ENCODE measurements at regions not wholly inside any gene's neighbourhood (a gene's known extent, or its start where the extent isn't known, plus 50 kb on each side); places are given as distances from the start of the nearest gene placed in this dataset.
A peak's percentile ranks its signal among the peaks of the same experiment; 100 is the strongest.

GRCh38 chr6:43912598-43913371 lies 142.8 kb downstream of the VEGFA start (continued):
- TF ChIP-seq ZBTB39 (CRISPR knock-in tag; IDR thresholded peaks at IDR 0.05) (peak; percentile 85), BORCS8-MEF2B (CRISPR knock-in tag; IDR thresholded peaks at IDR 0.05) (peak; percentile 89), FOSL2 (CRISPR knock-in tag; IDR thresholded peaks at IDR 0.05) (peak; percentile 60), ZNF567 (CRISPR knock-in tag; IDR thresholded peaks at IDR 0.05; ENCODE audit: borderline replicate concordance) (no peak), PRDM15 (CRISPR knock-in tag; IDR thresholded peaks at IDR 0.05) (peak; percentile 44; the same call in 1 of the 2 replicates), REL (CRISPR knock-in tag; conservative IDR thresholded peaks at IDR 0.05) (no peak), ZFP90 (CRISPR knock-in tag; IDR thresholded peaks at IDR 0.05; ENCODE audit: borderline replicate concordance) (peak; percentile 26; the same call in 1 of the 2 replicates), NAIF1 (CRISPR knock-in tag; IDR thresholded peaks at IDR 0.05; ENCODE audit: borderline replicate concordance) (no peak), THYN1 (CRISPR knock-in tag; IDR thresholded peaks at IDR 0.05; ENCODE audit: borderline replicate concordance, low read depth) (no peak), ZFP82 (CRISPR knock-in tag; IDR thresholded peaks at IDR 0.05; ENCODE audit: borderline replicate concordance) (no peak), RXRA (CRISPR knock-in tag; IDR thresholded peaks at IDR 0.05) (peak; percentile 95), ZNF709 (CRISPR knock-in tag; IDR thresholded peaks at IDR 0.05) (no peak; the same call in 1 of the 2 replicates), PHF8 (CRISPR knock-in tag; IDR thresholded peaks at IDR 0.05) (no peak; the same call in 1 of the 2 replicates), FOXO1 (CRISPR knock-in tag; IDR thresholded peaks at IDR 0.05) (peak; percentile 72; the same call in 1 of the 2 replicates), ZBTB3 (CRISPR knock-in tag; IDR thresholded peaks at IDR 0.05; ENCODE audit: borderline replicate concordance, low read depth) (peak; percentile 35; the same call in 1 of the 2 replicates), ZNF691 (CRISPR knock-in tag; IDR thresholded peaks at IDR 0.05; ENCODE audit: borderline replicate concordance, low read depth) (peak; percentile 69; the same call in 1 of the 2 replicates), HNRNPL (IDR thresholded peaks at IDR 0.05; ENCODE audit: low read depth, low read length) (peak; percentile 95), ZNF496 (CRISPR knock-in tag; IDR thresholded peaks at IDR 0.05; ENCODE audit: insufficient replicate concordance) (no peak), ATF2 (CRISPR knock-in tag; IDR thresholded peaks at IDR 0.05) (peak; percentile 76; the same call in 1 of the 2 replicates), NFYB (CRISPR knock-in tag; IDR thresholded peaks at IDR 0.05) (no peak), FOXK1 (CRISPR knock-in tag; IDR thresholded peaks at IDR 0.05; ENCODE audit: borderline replicate concordance, low read depth) (peak; percentile 48; the same call in 1 of the 2 replicates), ZNF24 (IDR thresholded peaks at IDR 0.05) (no peak)
